Fibroblast of lung (primary cell): ENCODE measurements at regions not wholly inside any gene's neighbourhood (a gene's known extent, or its start where the extent isn't known, plus 50 kb on each side); places are given as distances from the start of the nearest gene placed in this dataset.

Experiments used
- EZH2 ChIP-seq: IDR thresholded peaks from 2 replicates; pipeline ENCODE4 v1.5.1; 2012; ENCODE audit warnings: low read length, control low read depth, mild to moderate bottlenecking; ENCODE audit errors: missing control alignments
- TF ChIP-seq, protein P1 (sequence below), 2 donors: IDR thresholded peaks in 1 of 2; conservative IDR thresholded peaks in 1 of 2; 1 replicate in 1 of 2; 2 replicates in 1 of 2; pipeline ENCODE4 v1.5.1; 2011 to 2012; ENCODE audit warnings: low read length in 2 of 2, control low read depth in 1 of 2, inconsistent platforms in 1 of 2, low read depth in 1 of 2, mild to moderate bottlenecking in 1 of 2

DNA sequence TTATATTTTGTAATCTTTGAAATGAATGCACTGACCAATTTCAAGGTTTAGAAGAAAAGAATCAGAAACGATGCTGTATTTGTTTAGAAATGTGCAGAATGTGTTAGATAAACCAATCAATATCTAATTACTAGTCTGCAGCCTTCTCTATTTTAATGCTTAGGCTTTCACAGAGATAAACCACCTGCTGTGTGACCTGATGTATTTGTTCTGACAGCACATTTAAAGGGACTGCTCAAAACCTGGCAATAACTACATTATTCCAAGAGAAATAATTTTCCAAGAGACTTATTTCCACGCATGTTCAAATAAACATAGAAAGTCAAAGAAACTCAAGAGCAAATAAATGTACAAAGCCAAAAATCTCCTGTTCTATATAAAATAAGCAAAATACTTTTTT, 641.6 kb upstream of the PCDH20 start:
- TF ChIP-seq, protein P1, sequence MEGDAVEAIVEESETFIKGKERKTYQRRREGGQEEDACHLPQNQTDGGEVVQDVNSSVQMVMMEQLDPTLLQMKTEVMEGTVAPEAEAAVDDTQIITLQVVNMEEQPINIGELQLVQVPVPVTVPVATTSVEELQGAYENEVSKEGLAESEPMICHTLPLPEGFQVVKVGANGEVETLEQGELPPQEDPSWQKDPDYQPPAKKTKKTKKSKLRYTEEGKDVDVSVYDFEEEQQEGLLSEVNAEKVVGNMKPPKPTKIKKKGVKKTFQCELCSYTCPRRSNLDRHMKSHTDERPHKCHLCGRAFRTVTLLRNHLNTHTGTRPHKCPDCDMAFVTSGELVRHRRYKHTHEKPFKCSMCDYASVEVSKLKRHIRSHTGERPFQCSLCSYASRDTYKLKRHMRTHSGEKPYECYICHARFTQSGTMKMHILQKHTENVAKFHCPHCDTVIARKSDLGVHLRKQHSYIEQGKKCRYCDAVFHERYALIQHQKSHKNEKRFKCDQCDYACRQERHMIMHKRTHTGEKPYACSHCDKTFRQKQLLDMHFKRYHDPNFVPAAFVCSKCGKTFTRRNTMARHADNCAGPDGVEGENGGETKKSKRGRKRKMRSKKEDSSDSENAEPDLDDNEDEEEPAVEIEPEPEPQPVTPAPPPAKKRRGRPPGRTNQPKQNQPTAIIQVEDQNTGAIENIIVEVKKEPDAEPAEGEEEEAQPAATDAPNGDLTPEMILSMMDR (conservative IDR thresholded peaks at IDR 0.05 in 1 of 2, IDR thresholded peaks at IDR 0.05 in 1 of 2; ENCODE audit: low read depth in 1 of 2, low read length in 2 of 2), result no peak
- TF ChIP-seq EZH2, result no peak
